Neural progenitor cell (in vitro differentiated cells): ENCODE measurements at regions not wholly inside any gene's neighbourhood (a gene's known extent, or its start where the extent isn't known, plus 50 kb on each side); places are given as distances from the start of the nearest gene placed in this dataset.

ENCODE experiments used
- DNase-seq: peaks from one replicate; pipeline ENCODE4 v3.0.0-alpha.2; 2016; ENCODE audit warnings: low spot score
- H2AFZ ChIP-seq: fragments of 200-600 bp; sonication (generic); replicated peaks from 2 replicates; pipeline ENCODE4 v1.6.1; 2016; ENCODE audit warnings: antibody characterized with exemption
- H3F3A ChIP-seq: fragments of 200-600 bp; sonication (generic); 2 replicates; pipeline ENCODE4 v1.6.1; 2016; ENCODE audit warnings: antibody characterized with exemption, low read depth
- H3K27ac ChIP-seq: fragments of 200-600 bp; sonication (generic); 2 replicates; pipeline ENCODE4 v1.5.1; 2016; ENCODE audit warnings: mild to moderate bottlenecking
- H3K27me3 ChIP-seq: fragments of 200-600 bp; sonication (generic); 2 replicates; pipeline ENCODE4 v1.6.1; 2016; ENCODE audit warnings: mild to moderate bottlenecking, moderate library complexity
- H3K36me3 ChIP-seq: fragments of 200-600 bp; sonication (generic); 2 replicates; pipeline ENCODE4 v1.5.1; 2016
- H3K4me1 ChIP-seq: fragments of 200-600 bp; sonication (generic); 2 replicates; pipeline ENCODE4 v1.6.1; 2016; ENCODE audit warnings: mixed run types
- H3K4me2 ChIP-seq: fragments of 200-600 bp; sonication (generic); 2 replicates; pipeline ENCODE4 v1.6.1; 2016
- H3K4me3 ChIP-seq: fragments of 200-600 bp; sonication (generic); 2 replicates; pipeline ENCODE4 v1.5.1; 2016
- H3K79me2 ChIP-seq: fragments of 200-600 bp; sonication (generic); 2 replicates; pipeline ENCODE4 v1.6.1; 2016; ENCODE audit warnings: low read depth
- H3K9ac ChIP-seq: fragments of 200-600 bp; sonication (generic); 2 replicates; pipeline ENCODE4 v1.6.1; 2016
- H3K9me3 ChIP-seq: fragments of 200-600 bp; sonication (generic); 2 replicates; pipeline ENCODE4 v1.5.1; 2016; ENCODE audit warnings: low read depth
- H4K20me1 ChIP-seq: fragments of 200-600 bp; sonication (generic); 2 replicates; pipeline ENCODE4 v1.6.1; 2016; ENCODE audit warnings: low read depth
- H3K27ac Mint-ChIP-seq: 3 replicates; pipeline ENCODE4 v1.8.0; 2021; ENCODE audit warnings: mixed read lengths
- H3K27me3 Mint-ChIP-seq: 2 replicates; pipeline ENCODE4 v1.8.0; 2022; ENCODE audit warnings: low read depth, mild to moderate bottlenecking, inconsistent platforms, moderate library complexity, mixed read lengths; ENCODE audit not compliant: insufficient read depth
- H3K36me3 Mint-ChIP-seq: 3 replicates; pipeline ENCODE4 v1.8.0; 2021; ENCODE audit warnings: mixed read lengths
- H3K4me1 Mint-ChIP-seq: 3 replicates; pipeline ENCODE4 v1.8.0; 2021; ENCODE audit warnings: mixed read lengths
- H3K4me3 Mint-ChIP-seq: 3 replicates; pipeline ENCODE4 v1.8.0; 2021; ENCODE audit warnings: mild to moderate bottlenecking, moderate library complexity, mixed read lengths
- H3K9me3 Mint-ChIP-seq: 3 replicates; pipeline ENCODE4 v1.8.0; 2020; ENCODE audit warnings: mixed read lengths
- EZH2 ChIP-seq: fragments of 200-600 bp; sonication (generic); IDR thresholded peaks from 2 replicates; pipeline ENCODE4 v1.6.1; 2017; ENCODE audit warnings: antibody characterized with exemption, mild to moderate bottlenecking, moderate library complexity
- EZH2phosphoT487 ChIP-seq: fragments of 200-600 bp; sonication (generic); IDR thresholded peaks from 2 replicates; pipeline ENCODE4 v1.6.1; 2017; ENCODE audit warnings: antibody characterized with exemption
- TF ChIP-seq, protein P1 (sequence below): fragments of 200-600 bp; sonication (generic); IDR thresholded peaks from 2 replicates; pipeline ENCODE4 v1.5.1; 2017; ENCODE audit warnings: antibody characterized with exemption, mild to moderate bottlenecking

GRCh38 chr6:170102582-170103481, 188.0 kb downstream of the DLL1 start:
- TF ChIP-seq EZH2phosphoT487 (no peak), EZH2 (no peak)
- TF ChIP-seq, protein P1, sequence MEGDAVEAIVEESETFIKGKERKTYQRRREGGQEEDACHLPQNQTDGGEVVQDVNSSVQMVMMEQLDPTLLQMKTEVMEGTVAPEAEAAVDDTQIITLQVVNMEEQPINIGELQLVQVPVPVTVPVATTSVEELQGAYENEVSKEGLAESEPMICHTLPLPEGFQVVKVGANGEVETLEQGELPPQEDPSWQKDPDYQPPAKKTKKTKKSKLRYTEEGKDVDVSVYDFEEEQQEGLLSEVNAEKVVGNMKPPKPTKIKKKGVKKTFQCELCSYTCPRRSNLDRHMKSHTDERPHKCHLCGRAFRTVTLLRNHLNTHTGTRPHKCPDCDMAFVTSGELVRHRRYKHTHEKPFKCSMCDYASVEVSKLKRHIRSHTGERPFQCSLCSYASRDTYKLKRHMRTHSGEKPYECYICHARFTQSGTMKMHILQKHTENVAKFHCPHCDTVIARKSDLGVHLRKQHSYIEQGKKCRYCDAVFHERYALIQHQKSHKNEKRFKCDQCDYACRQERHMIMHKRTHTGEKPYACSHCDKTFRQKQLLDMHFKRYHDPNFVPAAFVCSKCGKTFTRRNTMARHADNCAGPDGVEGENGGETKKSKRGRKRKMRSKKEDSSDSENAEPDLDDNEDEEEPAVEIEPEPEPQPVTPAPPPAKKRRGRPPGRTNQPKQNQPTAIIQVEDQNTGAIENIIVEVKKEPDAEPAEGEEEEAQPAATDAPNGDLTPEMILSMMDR: no peak
- no peaks in the 10 kb centered on the region for H3K27me3 ChIP-seq
- H3F3A ChIP-seq: no peaks in the 10 kb centered on the region
- H3K9ac ChIP-seq: no peak overlapping the region
- Mint-ChIP-seq H3K4me1 (peaks cover 5% of the 10 kb centered on the region), H3K36me3 (no peaks in the 10 kb centered on the region), H3K4me3 (no peak overlapping the region), H3K27me3 (peaks cover 11% of the 10 kb centered on the region), H3K9me3 (peaks cover 7% of the 10 kb centered on the region), H3K27ac (no peak overlapping the region)
- H3K4me1 ChIP-seq: no peaks in the 10 kb centered on the region
- no peak overlapping the region for H2AFZ ChIP-seq
- no peaks in the 10 kb centered on the region for H3K79me2 ChIP-seq
- H3K4me2 ChIP-seq: no peak overlapping the region
- no peak overlapping the region for H3K4me3 ChIP-seq
- H3K27ac ChIP-seq: no peak overlapping the region
- H4K20me1 ChIP-seq: no peaks in the 10 kb centered on the region
- H3K36me3 ChIP-seq: no peaks in the 10 kb centered on the region
- DNase-seq: no peak
- H3K9me3 ChIP-seq: no peaks in the 10 kb centered on the region

GRCh38 chr6:170102038-170102437, 188.8 kb downstream of the DLL1 start:
- DNase-seq: no peak
- peaks cover 12% of the 10 kb centered on the region for H3K27me3 Mint-ChIP-seq

GRCh38 chr6:170101281-170102035, 189.4 kb downstream of the DLL1 start:
- Histone ChIP-seq H3K79me2 (no peaks in the 10 kb centered on the region), H3K27ac (no peak overlapping the region), H3K27me3 (no peaks in the 10 kb centered on the region), H3K4me1 (peaks cover 11% of the 10 kb centered on the region), H3K4me3 (no peak overlapping the region), H3K9me3 (no peaks in the 10 kb centered on the region), H3F3A (no peaks in the 10 kb centered on the region), H3K9ac (no peak overlapping the region), H2AFZ (no peak overlapping the region), H3K36me3 (no peaks in the 10 kb centered on the region), H3K4me2 (no peak overlapping the region), H4K20me1 (no peaks in the 10 kb centered on the region)
- H3K4me3 Mint-ChIP-seq: no peak overlapping the region
- H3K36me3 Mint-ChIP-seq: no peaks in the 10 kb centered on the region
- peaks cover 13% of the 10 kb centered on the region for H3K27me3 Mint-ChIP-seq
- peaks cover 7% of the 10 kb centered on the region for H3K9me3 Mint-ChIP-seq
- no peak for TF ChIP-seq EZH2phosphoT487
- TF ChIP-seq, protein P1: no peak
- no peak for TF ChIP-seq EZH2
- no peak for DNase-seq
- H3K27ac Mint-ChIP-seq: no peak overlapping the region
- H3K4me1 Mint-ChIP-seq: peaks cover 15% of the 10 kb centered on the region

More at GRCh38 chr6:170102038-170102437, 188.8 kb downstream of the DLL1 start:
- Mint-ChIP-seq H3K9me3 (peaks cover 7% of the 10 kb centered on the region), H3K4me1 (peaks cover 9% of the 10 kb centered on the region), H3K4me3 (no peak overlapping the region), H3K27ac (no peak overlapping the region), H3K36me3 (no peaks in the 10 kb centered on the region)
- no peak overlapping the region for H3K27ac ChIP-seq
- H4K20me1 ChIP-seq: no peaks in the 10 kb centered on the region
- H3K4me2 ChIP-seq: no peak overlapping the region
- H3K4me1 ChIP-seq: peaks cover 5% of the 10 kb centered on the region
- no peaks in the 10 kb centered on the region for H3K27me3 ChIP-seq
- H3K4me3 ChIP-seq: no peak overlapping the region
- H2AFZ ChIP-seq: no peak overlapping the region
- H3K9me3 ChIP-seq: no peaks in the 10 kb centered on the region
- no peak overlapping the region for H3K9ac ChIP-seq
- TF ChIP-seq EZH2 (no peak), EZH2phosphoT487 (no peak)
- TF ChIP-seq, protein P1: no peak
- H3K79me2 ChIP-seq: no peaks in the 10 kb centered on the region
- no peaks in the 10 kb centered on the region for H3K36me3 ChIP-seq
- H3F3A ChIP-seq: no peaks in the 10 kb centered on the region
